ENCODE measurements at regions not wholly inside any gene's neighbourhood (a gene's known extent, or its start where the extent isn't known, plus 50 kb on each side); places are given as distances from the start of the nearest gene placed in this dataset.

GRCh38 chr3:184632551-184633236, 71.1 kb downstream of the EPHB3 start:
- Histone ChIP-seq H3K27me3 (ENCODE audit: control insufficient read depth in 2 of 2, insufficient read depth in 2 of 2, low read length in 2 of 2) (peaks cover 0 to 22% of the 10 kb centered on the region in 2 experiments), H3K9me1 (replicated peaks; ENCODE audit: control insufficient read depth, extremely low read depth, insufficient read depth, low read length) (no peaks in the 10 kb centered on the region), H3K4me3 (replicated peaks in 1 of 3; ENCODE audit: insufficient read depth in 1 of 3, low read depth in 1 of 3, low read length in 3 of 3) (no peak overlapping the region), H2AFZ (ENCODE audit: low read depth, low read length) (no peak overlapping the region), H3K4me1 (ENCODE audit: control insufficient read depth, extremely low read depth, insufficient read depth, low read length) (no peaks in the 10 kb centered on the region), H3K9me3 (replicated peaks; ENCODE audit: control insufficient read depth, insufficient read depth, low read length) (no peaks in the 10 kb centered on the region), H3K79me2 (ENCODE audit: control insufficient read depth, insufficient read depth, low read length) (no peaks in the 10 kb centered on the region), H3K9ac (replicated peaks; ENCODE audit: extremely low read depth, insufficient read depth, low read length) (no peak overlapping the region), H3K27ac (ENCODE audit: insufficient read depth, low read depth, low read length) (no peak overlapping the region), H3K36me3 (ENCODE audit: control insufficient read depth in 2 of 2, extremely low read depth in 1 of 2, insufficient read depth in 2 of 2, low read length in 2 of 2) (no peaks in the 10 kb centered on the region), H3K4me2 (ENCODE audit: insufficient read depth, low read length) (no peak overlapping the region), H4K20me1 (replicated peaks; ENCODE audit: control insufficient read depth, extremely low read depth, insufficient read depth, low read length) (no peaks in the 10 kb centered on the region)
- no peak for TF ChIP-seq EZH2 (IDR thresholded peaks at IDR 0.05; ENCODE audit: borderline replicate concordance, low read depth, low read length, severe bottlenecking)
- TF ChIP-seq MAX (IDR thresholded peaks at IDR 0.05; ENCODE audit: insufficient read depth, insufficient read length): no peak
- TF ChIP-seq FOS (IDR thresholded peaks at IDR 0.05; ENCODE audit: borderline replicate concordance, insufficient read depth, low read length): no peak
- no peak for TF ChIP-seq POLR2A (IDR thresholded peaks at IDR 0.05; ENCODE audit: low read depth, low read length)
- TF ChIP-seq GATA2 (IDR thresholded peaks at IDR 0.05; ENCODE audit: insufficient read depth, insufficient read length, low read depth, low read length): no peak
- no peak for TF ChIP-seq MYC (IDR thresholded peaks at IDR 0.05; ENCODE audit: low read depth, low read length)
- no peak for TF ChIP-seq CTCF (IDR thresholded peaks at IDR 0.05; ENCODE audit: extremely low read depth in 1 of 2, insufficient read depth in 1 of 2, low read depth in 1 of 2, low read length in 2 of 2)
- TF ChIP-seq POLR2AphosphoS5 (IDR thresholded peaks at IDR 0.05; ENCODE audit: insufficient read depth, low read depth, low read length): no peak
- no peak for TF ChIP-seq JUN (IDR thresholded peaks at IDR 0.05; ENCODE audit: borderline replicate concordance, insufficient read depth, insufficient read length, low read depth)
- ChIA-PET CTCF (no interaction called here), POLR2A (no interaction called here)
- FAIRE-seq (no peak), DNase-seq (ENCODE audit: low read depth, low spot score) (no peak)
- dilution Hi-C loops (cut with MboI; ENCODE audit: extremely low pct_ligation_motif_present, low sequenced_read_pairs): no loop called here
- intact Hi-C loops (cut with micrococcal nuclease): no loop called here
- no TSS peak for BruUV-seq (replicated peaks)
